Upper lobe of right lung (tissue), 1 donor: ENCODE measurements at regions not wholly inside any gene's neighbourhood (a gene's known extent, or its start where the extent isn't known, plus 50 kb on each side); places are given as distances from the start of the nearest gene placed in this dataset.

ENCODE experiments used
- ATAC-seq: fragments of 200-7000 bp; cut with Tn5 transposase; one replicate; pipeline ENCODE4 v1.9.1; 2020; ENCODE audit warnings: mild to moderate bottlenecking, moderate library complexity
- DNase-seq: peaks from one replicate; pipeline ENCODE4 v3.0.0-alpha.2; 2020
- H3K27ac ChIP-seq: fragments of 200-600 bp; one replicate; pipeline ENCODE4 v1.8.0; 2022
- H3K27me3 ChIP-seq: fragments of 200-600 bp; one replicate; pipeline ENCODE4 v1.8.0; 2022; ENCODE audit warnings: mild to moderate bottlenecking
- H3K36me3 ChIP-seq: fragments of 200-600 bp; one replicate; pipeline ENCODE4 v1.8.0; 2022
- H3K4me1 ChIP-seq: fragments of 200-600 bp; one replicate; pipeline ENCODE4 v1.8.0; 2022
- H3K4me3 ChIP-seq: fragments of 200-600 bp; one replicate; pipeline ENCODE4 v1.8.0; 2022; ENCODE audit warnings: mild to moderate bottlenecking
- H3K9me3 ChIP-seq: fragments of 200-600 bp; one replicate; pipeline ENCODE4 v1.8.0; 2022
- intact Hi-C: fragments of 100-400 bp; cut with DNase I; formaldehyde crosslinking; loops from one replicate; pipeline ENCODE4 v1.11.0; 2022
- TF ChIP-seq, protein P1 (sequence below): fragments of 200-600 bp; IDR thresholded peaks from one replicate; pipeline ENCODE4 v1.8.0; 2022; ENCODE audit warnings: antibody characterized with exemption
- donor health status: DM: no; HTN: yes; CAD: no; lungs with severe emphysema.

GRCh38 chr11:70548976-70549375 is 150.6 kb downstream of the CTTN start:
- Histone ChIP-seq H3K4me1 (no peaks in the 10 kb centered on the region), H3K4me3 (no peak overlapping the region), H3K36me3 (no peaks in the 10 kb centered on the region), H3K27me3 (no peaks in the 10 kb centered on the region), H3K9me3 (no peaks in the 10 kb centered on the region), H3K27ac (no peak overlapping the region)
- TF ChIP-seq, protein P1, sequence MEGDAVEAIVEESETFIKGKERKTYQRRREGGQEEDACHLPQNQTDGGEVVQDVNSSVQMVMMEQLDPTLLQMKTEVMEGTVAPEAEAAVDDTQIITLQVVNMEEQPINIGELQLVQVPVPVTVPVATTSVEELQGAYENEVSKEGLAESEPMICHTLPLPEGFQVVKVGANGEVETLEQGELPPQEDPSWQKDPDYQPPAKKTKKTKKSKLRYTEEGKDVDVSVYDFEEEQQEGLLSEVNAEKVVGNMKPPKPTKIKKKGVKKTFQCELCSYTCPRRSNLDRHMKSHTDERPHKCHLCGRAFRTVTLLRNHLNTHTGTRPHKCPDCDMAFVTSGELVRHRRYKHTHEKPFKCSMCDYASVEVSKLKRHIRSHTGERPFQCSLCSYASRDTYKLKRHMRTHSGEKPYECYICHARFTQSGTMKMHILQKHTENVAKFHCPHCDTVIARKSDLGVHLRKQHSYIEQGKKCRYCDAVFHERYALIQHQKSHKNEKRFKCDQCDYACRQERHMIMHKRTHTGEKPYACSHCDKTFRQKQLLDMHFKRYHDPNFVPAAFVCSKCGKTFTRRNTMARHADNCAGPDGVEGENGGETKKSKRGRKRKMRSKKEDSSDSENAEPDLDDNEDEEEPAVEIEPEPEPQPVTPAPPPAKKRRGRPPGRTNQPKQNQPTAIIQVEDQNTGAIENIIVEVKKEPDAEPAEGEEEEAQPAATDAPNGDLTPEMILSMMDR: no peak
- no peak for DNase-seq
- intact Hi-C loops: no loop called here
- ATAC-seq: no peak

DNA sequence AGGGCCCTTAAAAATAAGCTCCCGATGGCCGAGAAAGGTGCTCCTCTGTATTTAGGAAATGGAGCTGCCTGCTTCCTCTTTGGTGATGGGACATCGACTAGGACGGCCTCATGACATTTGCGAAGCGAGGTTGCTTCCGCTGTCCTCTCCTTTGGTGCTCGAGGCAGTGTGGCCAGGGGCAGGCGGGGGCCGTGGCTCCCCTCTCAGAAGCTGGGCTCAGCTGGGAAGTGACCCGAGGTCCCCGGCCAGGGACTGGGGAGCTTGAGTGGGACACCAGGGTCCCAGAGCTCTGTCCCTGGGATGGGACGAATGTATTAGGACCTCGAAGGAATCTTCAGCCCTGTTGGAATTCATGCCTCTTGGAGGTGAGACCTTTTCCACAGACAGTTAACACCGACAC is 151.1 kb downstream of the CTTN start:
- ATAC-seq (no peak), DNase-seq (no peak)
- Histone ChIP-seq H3K9me3 (no peaks in the 10 kb centered on the region), H3K27ac (no peak overlapping the region), H3K4me3 (no peak overlapping the region), H3K27me3 (no peaks in the 10 kb centered on the region), H3K4me1 (no peaks in the 10 kb centered on the region), H3K36me3 (no peaks in the 10 kb centered on the region)
- TF ChIP-seq, protein P1: no peak
- intact Hi-C loops: no loop called here

GRCh38 chr11:70549796-70550195 is 151.5 kb downstream of the CTTN start:
- no peak for DNase-seq
- intact Hi-C loops: no loop called here
- no peak for ATAC-seq
- H3K27me3 ChIP-seq: no peaks in the 10 kb centered on the region
- no peaks in the 10 kb centered on the region for H3K36me3 ChIP-seq
- H3K4me1 ChIP-seq: no peaks in the 10 kb centered on the region
- H3K4me3 ChIP-seq: no peak overlapping the region
- H3K9me3 ChIP-seq: no peaks in the 10 kb centered on the region
- TF ChIP-seq, protein P1: no peak
- no peak overlapping the region for H3K27ac ChIP-seq

DNA sequence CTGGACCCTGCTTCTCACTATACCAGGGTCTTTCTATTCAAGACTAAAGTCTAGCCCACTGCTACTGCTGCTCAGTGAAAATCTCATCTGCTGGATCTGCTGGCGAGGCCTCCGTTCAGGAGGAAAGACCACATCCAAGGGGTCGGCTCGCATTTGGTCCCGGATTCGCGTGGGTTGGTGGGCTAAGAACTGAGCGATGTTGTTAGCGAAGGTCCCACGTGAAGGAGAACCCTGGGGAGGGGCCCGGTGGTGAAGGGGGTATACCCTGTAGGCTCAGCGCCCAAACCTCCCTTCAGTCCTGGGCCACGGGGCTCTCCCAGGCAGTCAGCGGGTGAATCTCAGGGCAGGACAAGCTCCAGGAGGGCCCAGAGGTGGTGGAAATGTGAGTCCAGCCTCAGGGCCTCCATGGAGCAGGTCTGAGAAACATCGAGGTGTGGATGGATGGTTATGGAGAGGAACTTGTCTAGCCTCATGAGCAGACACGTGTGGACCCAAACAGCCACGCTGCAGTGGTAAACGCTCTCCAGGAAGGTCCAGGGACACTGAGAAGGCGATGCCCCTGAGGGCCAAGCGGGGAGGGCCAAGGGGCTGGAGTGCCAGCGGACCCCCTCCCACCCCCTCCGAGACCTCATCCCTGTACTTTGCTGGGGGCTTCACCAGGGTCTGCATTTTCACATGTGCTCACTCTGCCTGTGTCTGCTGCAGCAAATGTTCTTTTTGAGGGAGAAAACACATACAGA is 152.3 kb downstream of the CTTN start:
- ATAC-seq (no peak), DNase-seq (no peak)
- Histone ChIP-seq H3K4me3 (no peak overlapping the region), H3K27me3 (no peaks in the 10 kb centered on the region), H3K9me3 (no peaks in the 10 kb centered on the region), H3K4me1 (no peaks in the 10 kb centered on the region), H3K27ac (no peak overlapping the region), H3K36me3 (no peaks in the 10 kb centered on the region)
- intact Hi-C loops: no loop called here
- TF ChIP-seq, protein P1: no peak

DNA sequence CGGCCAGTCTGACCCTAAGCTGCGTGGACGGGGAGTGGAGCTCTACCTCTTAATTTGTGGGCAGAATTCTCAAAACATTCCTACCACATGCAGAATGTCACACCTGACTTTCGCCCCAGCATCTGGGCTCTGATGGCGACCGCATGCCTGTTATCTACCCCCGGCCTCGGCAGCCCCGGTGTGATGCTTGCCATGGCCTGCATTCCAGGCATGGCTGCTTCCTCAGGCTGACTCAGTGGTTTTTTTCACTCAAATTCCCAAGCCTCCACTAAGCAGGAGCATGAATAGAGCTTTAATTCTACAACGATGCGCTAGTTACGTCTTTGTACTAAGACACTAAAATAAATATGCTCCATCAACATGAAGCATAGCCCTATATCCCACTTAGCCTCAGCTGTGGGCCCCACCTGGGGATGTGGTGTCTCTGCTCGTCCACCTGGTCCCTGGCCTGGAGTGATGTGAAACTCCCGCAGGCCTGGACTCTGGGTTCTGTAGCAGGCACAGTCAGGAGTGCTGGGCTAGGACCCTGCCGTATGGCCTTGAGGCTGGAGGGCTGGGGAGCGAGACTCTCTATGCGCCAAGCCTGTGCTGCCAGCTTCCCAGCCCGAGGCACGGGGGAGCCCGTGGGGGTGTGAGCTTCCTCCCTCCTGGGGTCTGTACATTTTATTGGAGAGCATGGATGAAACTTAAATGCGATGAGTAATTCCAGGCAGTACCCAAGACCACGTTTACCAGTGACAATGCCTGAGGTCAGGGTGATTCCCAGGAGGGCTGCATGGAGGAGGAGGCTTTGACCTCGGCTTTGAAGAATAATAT is 153.2 kb downstream of the CTTN start:
- H3K4me3 ChIP-seq: no peak overlapping the region
- no peaks in the 10 kb centered on the region for H3K36me3 ChIP-seq
- H3K27me3 ChIP-seq: no peaks in the 10 kb centered on the region
- ATAC-seq (no peak), DNase-seq (no peak)
- intact Hi-C loops: no loop called here
- H3K4me1 ChIP-seq: no peaks in the 10 kb centered on the region
- no peaks in the 10 kb centered on the region for H3K9me3 ChIP-seq
- H3K27ac ChIP-seq: no peak overlapping the region
- TF ChIP-seq, protein P1: no peak
